NB4 (cell line): ENCODE measurements at regions not wholly inside any gene's neighbourhood (a gene's known extent, or its start where the extent isn't known, plus 50 kb on each side); places are given as distances from the start of the nearest gene placed in this dataset.

Source experiments
- POLR2A ChIP-seq: IDR thresholded peaks from 2 replicates; pipeline ENCODE4 v1.6.1; 2011; ENCODE audit warnings: mild to moderate bottlenecking; ENCODE audit not compliant: insufficient read length; ENCODE audit errors: extremely low read depth
- TF ChIP-seq, protein P1 (sequence below): IDR thresholded peaks from one replicate; pipeline ENCODE4 v1.5.1; 2012; ENCODE audit warnings: low read depth, low read length

DNA sequence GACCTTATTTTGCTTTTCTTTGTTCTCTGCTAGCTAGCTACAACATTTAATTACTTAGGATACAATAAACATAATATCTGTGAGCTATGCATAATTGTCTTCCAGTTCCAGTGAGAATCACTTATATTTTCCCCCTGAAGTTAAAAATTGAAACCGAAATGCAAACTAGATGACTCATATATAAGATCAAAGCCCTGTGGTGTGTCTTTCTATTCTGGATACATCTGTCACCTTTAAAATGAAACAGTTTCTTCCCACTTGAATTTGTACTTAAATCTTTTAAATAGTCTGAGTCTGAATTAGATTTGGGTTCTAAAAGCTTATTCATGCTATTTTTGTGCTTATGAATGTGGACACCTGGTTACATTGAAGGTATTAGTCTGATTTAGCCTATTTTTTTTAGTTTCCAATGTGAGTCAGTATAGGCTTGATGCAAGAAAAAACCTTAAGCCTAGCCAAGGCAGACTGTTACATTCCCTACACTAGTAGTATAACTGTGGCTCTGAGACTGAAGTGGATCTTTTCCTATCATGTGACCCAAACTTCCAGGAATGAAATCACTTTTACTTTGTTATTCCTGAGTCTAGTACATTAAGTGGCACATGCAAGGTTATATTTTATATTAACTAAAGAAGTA is 703.5 kb upstream of the RGMB start:
- TF ChIP-seq, protein P1, sequence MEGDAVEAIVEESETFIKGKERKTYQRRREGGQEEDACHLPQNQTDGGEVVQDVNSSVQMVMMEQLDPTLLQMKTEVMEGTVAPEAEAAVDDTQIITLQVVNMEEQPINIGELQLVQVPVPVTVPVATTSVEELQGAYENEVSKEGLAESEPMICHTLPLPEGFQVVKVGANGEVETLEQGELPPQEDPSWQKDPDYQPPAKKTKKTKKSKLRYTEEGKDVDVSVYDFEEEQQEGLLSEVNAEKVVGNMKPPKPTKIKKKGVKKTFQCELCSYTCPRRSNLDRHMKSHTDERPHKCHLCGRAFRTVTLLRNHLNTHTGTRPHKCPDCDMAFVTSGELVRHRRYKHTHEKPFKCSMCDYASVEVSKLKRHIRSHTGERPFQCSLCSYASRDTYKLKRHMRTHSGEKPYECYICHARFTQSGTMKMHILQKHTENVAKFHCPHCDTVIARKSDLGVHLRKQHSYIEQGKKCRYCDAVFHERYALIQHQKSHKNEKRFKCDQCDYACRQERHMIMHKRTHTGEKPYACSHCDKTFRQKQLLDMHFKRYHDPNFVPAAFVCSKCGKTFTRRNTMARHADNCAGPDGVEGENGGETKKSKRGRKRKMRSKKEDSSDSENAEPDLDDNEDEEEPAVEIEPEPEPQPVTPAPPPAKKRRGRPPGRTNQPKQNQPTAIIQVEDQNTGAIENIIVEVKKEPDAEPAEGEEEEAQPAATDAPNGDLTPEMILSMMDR: no peak
- TF ChIP-seq POLR2A: no peak
